ENCODE measurements at regions not wholly inside any gene's neighbourhood (a gene's known extent, or its start where the extent isn't known, plus 50 kb on each side); places are given as distances from the start of the nearest gene placed in this dataset.

- no peak overlapping the region for H3K4me3 ChIP-seq
- H3K36me3 ChIP-seq, result no peaks in the 10 kb centered on the region
- no peaks in the 10 kb centered on the region for H3K4me1 ChIP-seq
- H3K9me3 ChIP-seq, result peaks cover 0 to 25% (median 5%) of the 10 kb centered on the region in 4 donors
- 64 to 70% (median 66%) methylated on average over 6 of the region's 6 CpGs for WGBS, 5 donors
- H3K27me3 ChIP-seq, result no peaks in the 10 kb centered on the region
- TF ChIP-seq POLR2AphosphoS5 (IDR thresholded peaks at IDR 0.05) (no peak), EP300 (IDR thresholded peaks at IDR 0.05) (no peak), POLR2A (IDR thresholded peaks at IDR 0.05) (no peak), CTCF (IDR thresholded peaks at IDR 0.05) (no peak)
- intact Hi-C loops (cut with DNase I; ENCODE audit: low total_unique reads), result no loop called here
- H3K27ac ChIP-seq, result no peak overlapping the region
- DNase-seq, result no peak
These were observed 653.7 kb downstream of the CDH18 start for GRCh38 chr5:19334278-19334677.

DNA sequence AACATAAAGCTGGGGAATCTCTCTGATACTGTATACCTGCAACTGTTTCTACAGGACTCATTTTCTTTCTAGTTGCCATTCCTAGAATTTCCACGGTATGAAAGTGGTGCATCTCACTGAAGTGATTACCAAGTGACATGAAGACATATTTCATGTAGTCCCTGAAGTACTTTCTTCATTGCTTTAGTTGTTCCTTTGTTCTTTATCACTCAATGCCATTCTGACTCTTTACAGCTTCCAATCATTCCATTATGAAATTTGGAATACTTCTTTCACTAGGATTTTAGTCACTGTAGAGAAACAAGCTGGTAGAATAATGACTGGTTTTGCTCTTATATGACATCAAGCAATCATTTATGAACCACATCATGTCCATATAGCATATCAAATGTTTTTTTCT is 645.1 kb downstream of the CDH18 start:
- TF ChIP-seq POLR2AphosphoS5 (IDR thresholded peaks at IDR 0.05) (no peak), CTCF (IDR thresholded peaks at IDR 0.05) (no peak), POLR2A (IDR thresholded peaks at IDR 0.05) (no peak), EP300 (IDR thresholded peaks at IDR 0.05) (no peak)
- Histone ChIP-seq H3K4me1 (no peaks in the 10 kb centered on the region), H3K27me3 (no peaks in the 10 kb centered on the region), H3K4me3 (no peak overlapping the region), H3K27ac (no peak overlapping the region), H3K9me3 (peaks cover 0 to 27% (median 7%) of the 10 kb centered on the region in 4 donors), H3K36me3 (no peaks in the 10 kb centered on the region)
- DNase-seq, result no peak
- intact Hi-C loops (cut with DNase I; ENCODE audit: low total_unique reads), result no loop called here
- 70 to 85% (median 79%) methylated on average over 1 of the region's 1 CpG for WGBS, 5 donors

- WGBS, 5 donors, result 81 to 91% (median 86%) methylated on average over 7 of the region's 7 CpGs
- Histone ChIP-seq H3K4me3 (no peak overlapping the region), H3K4me1 (no peaks in the 10 kb centered on the region), H3K27ac (no peak overlapping the region), H3K36me3 (no peaks in the 10 kb centered on the region), H3K27me3 (no peaks in the 10 kb centered on the region), H3K9me3 (no peaks in the 10 kb centered on the region)
- intact Hi-C loops (cut with DNase I; ENCODE audit: low total_unique reads), result no loop called here
- DNase-seq, result no peak
- TF ChIP-seq POLR2AphosphoS5 (IDR thresholded peaks at IDR 0.05) (no peak), POLR2A (IDR thresholded peaks at IDR 0.05) (no peak), EP300 (IDR thresholded peaks at IDR 0.05) (no peak), CTCF (IDR thresholded peaks at IDR 0.05) (no peak)
These were observed 635.9 kb downstream of the CDH18 start for GRCh38 chr5:19352120-19352519.

DNA sequence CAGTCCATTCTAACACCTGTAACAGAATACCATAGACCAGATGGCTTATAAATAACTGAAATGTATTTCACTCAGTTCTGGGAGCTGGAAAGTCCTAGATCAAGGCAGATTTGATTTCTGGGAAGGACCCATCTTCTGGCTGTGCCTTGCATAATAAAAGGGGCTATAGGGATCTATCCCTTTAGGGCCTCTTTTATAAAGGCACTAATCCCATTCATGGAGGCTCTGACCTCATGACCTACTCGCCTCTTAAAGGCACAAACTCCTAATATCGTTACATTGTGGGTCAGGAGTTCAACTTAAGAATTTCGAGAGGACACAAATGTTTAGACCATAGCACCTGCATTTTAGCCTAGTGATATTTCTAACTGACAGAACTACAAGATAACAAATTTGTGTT is 619.0 kb downstream of the CDH18 start:
- Histone ChIP-seq H3K4me3 (no peak overlapping the region), H3K36me3 (no peaks in the 10 kb centered on the region), H3K4me1 (no peaks in the 10 kb centered on the region), H3K27ac (no peak overlapping the region), H3K27me3 (no peaks in the 10 kb centered on the region), H3K9me3 (peaks cover 0 to 10% (median 0%) of the 10 kb centered on the region in 4 donors)
- DNase-seq, result no peak
- TF ChIP-seq POLR2A (IDR thresholded peaks at IDR 0.05) (no peak), CTCF (IDR thresholded peaks at IDR 0.05) (no peak), EP300 (IDR thresholded peaks at IDR 0.05) (no peak), POLR2AphosphoS5 (IDR thresholded peaks at IDR 0.05) (no peak)
- intact Hi-C loops (cut with DNase I; ENCODE audit: low total_unique reads), result no loop called here
- WGBS, 5 donors, result 50 to 65% (median 60%) methylated on average over 3 of the region's 3 CpGs
